ENCODE measurements at regions not wholly inside any gene's neighbourhood (a gene's known extent, or its start where the extent isn't known, plus 50 kb on each side); places are given as distances from the start of the nearest gene placed in this dataset.

DNA sequence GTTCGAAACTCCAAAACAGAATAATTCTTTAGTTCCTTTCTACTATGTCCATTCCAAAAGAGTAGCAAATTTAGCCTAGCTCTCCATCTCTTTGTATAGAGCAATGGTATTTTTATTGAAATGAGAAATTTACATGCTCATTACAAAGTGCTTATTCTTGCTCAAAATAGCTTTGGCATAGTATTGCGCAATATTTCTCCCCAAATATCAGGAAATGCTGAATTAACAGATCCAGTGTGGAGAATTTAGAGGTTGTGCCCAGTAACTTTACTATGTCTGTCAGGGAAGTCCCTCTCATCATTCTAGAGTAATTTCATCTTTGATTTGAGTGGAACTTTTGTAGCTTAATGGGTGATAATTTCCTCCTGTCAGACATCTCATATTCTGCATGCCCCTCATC lies 425.9 kb upstream of the PIK3C3 start:
- no CpG with 5 or more reads among the region's 2 CpGs for WGBS (ENCODE audit: insufficient coverage, insufficient read length)

DNA sequence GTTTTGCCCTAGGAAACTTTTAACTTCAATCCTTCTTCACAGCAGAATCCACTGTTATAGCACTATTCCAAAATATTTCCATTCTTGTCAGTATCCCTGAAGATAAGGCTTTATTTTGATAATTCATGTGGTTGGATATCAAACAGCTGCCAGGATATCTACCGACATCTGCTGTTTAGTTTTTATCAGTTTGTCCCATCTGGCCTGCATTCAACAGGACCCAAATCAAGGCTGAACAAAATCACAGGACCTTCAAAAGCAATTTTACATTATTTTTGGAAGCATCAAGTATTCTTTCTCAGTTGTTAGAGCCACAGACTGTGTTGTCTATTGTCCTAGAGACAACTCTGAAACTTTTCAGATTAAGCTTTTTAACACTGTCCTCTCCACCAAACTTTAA lies 429.0 kb upstream of the PIK3C3 start:
- no peak overlapping the region for H3K27ac ChIP-seq (ENCODE audit: low read length)
- no CpG with 5 or more reads among the region's 1 CpG for WGBS (ENCODE audit: insufficient coverage, insufficient read length)
- no peaks in the 10 kb centered on the region for H3K27me3 ChIP-seq (ENCODE audit: control insufficient read depth, insufficient read depth, low read length)

More for the DNA sequence above, 425.9 kb upstream of the PIK3C3 start:
- Histone ChIP-seq H3K27ac (ENCODE audit: low read length) (no peak overlapping the region), H3K27me3 (ENCODE audit: control insufficient read depth, insufficient read depth, low read length) (no peaks in the 10 kb centered on the region), H3K4me1 (ENCODE audit: control insufficient read depth, insufficient read depth, low read length) (no peaks in the 10 kb centered on the region; the same call in 1 of the 2 replicates), H3K4me3 (ENCODE audit: low read length) (no peak overlapping the region), H3K36me3 (ENCODE audit: control insufficient read depth, insufficient read depth, low read length) (no peaks in the 10 kb centered on the region; the same call in 1 of the 2 replicates), H3K9me3 (ENCODE audit: control insufficient read depth, insufficient read depth, low read length) (no peaks in the 10 kb centered on the region)
- no peak for DNase-seq (ENCODE audit: low read depth, low spot score)

DNA sequence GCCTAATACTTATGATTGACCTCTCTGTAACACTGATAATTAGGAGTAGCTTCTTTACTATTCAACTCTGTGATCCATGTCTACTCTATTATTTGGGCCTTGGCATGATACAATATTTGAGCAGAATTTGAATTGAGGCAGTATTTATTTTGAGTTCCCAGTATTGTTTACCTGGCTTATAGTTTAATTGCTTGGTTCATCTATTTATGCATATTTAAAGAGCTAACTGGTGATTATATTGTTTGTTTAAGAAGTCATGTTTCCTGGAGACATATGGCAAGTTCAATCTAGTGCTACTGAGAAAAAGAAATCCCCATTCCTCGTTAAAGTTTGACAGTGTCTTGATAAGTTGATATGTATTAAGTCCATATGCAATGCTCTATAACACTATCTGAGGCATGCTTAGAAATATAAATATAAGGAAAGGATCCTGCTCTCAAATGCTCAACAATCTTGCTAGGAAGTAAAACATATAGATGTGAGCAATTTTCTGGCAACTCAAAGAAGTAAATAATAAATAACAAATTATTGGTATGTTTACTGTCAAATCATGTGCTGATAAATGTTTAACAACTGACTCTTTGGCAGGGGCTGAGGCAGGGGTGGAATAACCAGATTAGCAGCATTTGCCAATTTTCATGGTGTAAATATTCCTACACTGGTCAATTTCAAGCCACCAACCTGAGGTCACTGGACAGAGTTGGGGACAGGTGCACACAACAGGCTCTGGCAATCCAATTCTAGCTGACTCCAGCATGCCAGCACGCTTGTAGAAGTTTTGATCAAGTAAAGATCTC lies 430.2 kb upstream of the PIK3C3 start:
- no peak for DNase-seq (ENCODE audit: low read depth, low spot score)
- no CpG with 5 or more reads among the region's 2 CpGs for WGBS (ENCODE audit: insufficient coverage, insufficient read length)
- Histone ChIP-seq H3K4me3 (ENCODE audit: low read length) (no peak overlapping the region), H3K9me3 (ENCODE audit: control insufficient read depth, insufficient read depth, low read length) (no peaks in the 10 kb centered on the region), H3K36me3 (ENCODE audit: control insufficient read depth, insufficient read depth, low read length) (no peaks in the 10 kb centered on the region), H3K4me1 (ENCODE audit: control insufficient read depth, insufficient read depth, low read length) (no peaks in the 10 kb centered on the region), H3K27ac (ENCODE audit: low read length) (no peak overlapping the region), H3K27me3 (ENCODE audit: control insufficient read depth, insufficient read depth, low read length) (no peaks in the 10 kb centered on the region)

More for the DNA sequence above, 429.0 kb upstream of the PIK3C3 start:
- Histone ChIP-seq H3K36me3 (ENCODE audit: control insufficient read depth, insufficient read depth, low read length) (no peaks in the 10 kb centered on the region), H3K4me1 (ENCODE audit: control insufficient read depth, insufficient read depth, low read length) (no peaks in the 10 kb centered on the region), H3K4me3 (ENCODE audit: low read length) (no peak overlapping the region), H3K9me3 (ENCODE audit: control insufficient read depth, insufficient read depth, low read length) (no peaks in the 10 kb centered on the region)
- no peak for DNase-seq (ENCODE audit: low read depth, low spot score)

- H3K4me3 ChIP-seq (ENCODE audit: low read length): no peak overlapping the region
Measured at GRCh38 chr18:41517142-41517541, 437.9 kb upstream of the PIK3C3 start.

GRCh38 chr18:41513438-41513837 lies 441.6 kb upstream of the PIK3C3 start:
- no CpG with 5 or more reads among the region's 3 CpGs for WGBS (ENCODE audit: insufficient coverage, insufficient read length)

More at GRCh38 chr18:41517142-41517541, 437.9 kb upstream of the PIK3C3 start:
- H3K36me3 ChIP-seq (ENCODE audit: control insufficient read depth, insufficient read depth, low read length): no peaks in the 10 kb centered on the region
- DNase-seq (ENCODE audit: low read depth, low spot score): no peak
- H3K9me3 ChIP-seq (ENCODE audit: control insufficient read depth, insufficient read depth, low read length): no peaks in the 10 kb centered on the region
- no peaks in the 10 kb centered on the region for H3K4me1 ChIP-seq (ENCODE audit: control insufficient read depth, insufficient read depth, low read length)
- H3K27ac ChIP-seq (ENCODE audit: low read length): no peak overlapping the region
- no peaks in the 10 kb centered on the region for H3K27me3 ChIP-seq (ENCODE audit: control insufficient read depth, insufficient read depth, low read length)

DNA sequence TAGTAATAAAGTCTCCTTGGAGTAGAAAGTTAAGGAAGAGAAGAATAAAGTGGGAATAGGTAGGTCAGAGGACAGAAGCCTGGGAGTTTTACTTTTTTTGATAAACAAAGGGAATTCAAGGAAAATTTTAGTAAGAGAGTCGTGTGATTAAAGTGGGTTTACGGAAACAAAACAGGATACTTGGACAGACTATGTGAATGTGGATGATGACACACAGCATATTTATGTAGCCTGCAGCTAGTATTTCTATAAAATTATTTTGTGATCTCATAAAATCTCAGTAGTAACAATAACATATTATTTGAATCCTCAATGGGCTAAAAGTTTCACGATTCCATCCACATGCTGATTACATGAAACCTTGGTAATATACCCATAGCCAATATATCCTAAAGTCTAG lies 450.7 kb upstream of the PIK3C3 start:
- no peaks in the 10 kb centered on the region for H3K36me3 ChIP-seq (ENCODE audit: control insufficient read depth, insufficient read depth, low read length)
- H3K4me1 ChIP-seq (ENCODE audit: control insufficient read depth, insufficient read depth, low read length): no peaks in the 10 kb centered on the region
- no peak overlapping the region for H3K27ac ChIP-seq (ENCODE audit: low read length)
- no peak overlapping the region for H3K4me3 ChIP-seq (ENCODE audit: low read length)
- H3K27me3 ChIP-seq (ENCODE audit: control insufficient read depth, insufficient read depth, low read length): no peaks in the 10 kb centered on the region
- DNase-seq (ENCODE audit: low read depth, low spot score): no peak
- no peaks in the 10 kb centered on the region for H3K9me3 ChIP-seq (ENCODE audit: control insufficient read depth, insufficient read depth, low read length)
- WGBS (ENCODE audit: insufficient coverage, insufficient read length): 100% methylated on average over 2 of the region's 3 CpGs

More at GRCh38 chr18:41513438-41513837, 441.6 kb upstream of the PIK3C3 start:
- H3K4me3 ChIP-seq (ENCODE audit: low read length): no peak overlapping the region
- no peak overlapping the region for H3K27ac ChIP-seq (ENCODE audit: low read length)
- no peaks in the 10 kb centered on the region for H3K36me3 ChIP-seq (ENCODE audit: control insufficient read depth, insufficient read depth, low read length)
- H3K9me3 ChIP-seq (ENCODE audit: control insufficient read depth, insufficient read depth, low read length): no peaks in the 10 kb centered on the region
- no peaks in the 10 kb centered on the region for H3K27me3 ChIP-seq (ENCODE audit: control insufficient read depth, insufficient read depth, low read length)
- no peak for DNase-seq (ENCODE audit: low read depth, low spot score)
- H3K4me1 ChIP-seq (ENCODE audit: control insufficient read depth, insufficient read depth, low read length): no peaks in the 10 kb centered on the region

DNA sequence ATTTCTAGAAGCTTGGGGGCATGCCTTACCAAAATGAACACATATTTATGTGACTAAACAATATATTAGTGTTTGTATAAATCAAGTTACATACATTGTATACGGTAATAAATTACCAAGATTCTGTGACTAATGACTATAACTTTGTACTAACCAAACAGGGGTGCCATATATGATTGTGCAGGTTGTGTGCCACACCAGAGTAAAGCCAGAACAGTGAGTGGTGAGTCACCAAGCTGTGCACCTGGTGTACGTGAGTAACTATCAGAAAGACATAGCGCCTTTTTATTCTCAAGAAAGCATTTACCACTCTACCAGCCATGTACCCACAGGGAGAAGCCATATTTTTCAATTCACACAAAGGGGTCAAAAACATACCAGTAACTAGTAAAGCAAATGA lies 453.2 kb upstream of the PIK3C3 start:
- WGBS (ENCODE audit: insufficient coverage, insufficient read length): no CpG with 5 or more reads among the region's 3 CpGs
- no peak overlapping the region for H3K27ac ChIP-seq (ENCODE audit: low read length)

GRCh38 chr18:41499345-41499744 lies 455.7 kb upstream of the PIK3C3 start:
- no peaks in the 10 kb centered on the region for H3K9me3 ChIP-seq (ENCODE audit: control insufficient read depth, insufficient read depth, low read length)
- H3K27ac ChIP-seq (ENCODE audit: low read length): no peak overlapping the region
- no peaks in the 10 kb centered on the region for H3K27me3 ChIP-seq (ENCODE audit: control insufficient read depth, insufficient read depth, low read length)
- no peaks in the 10 kb centered on the region for H3K4me1 ChIP-seq (ENCODE audit: control insufficient read depth, insufficient read depth, low read length)
- H3K36me3 ChIP-seq (ENCODE audit: control insufficient read depth, insufficient read depth, low read length): no peaks in the 10 kb centered on the region
- DNase-seq (ENCODE audit: low read depth, low spot score): no peak
- H3K4me3 ChIP-seq (ENCODE audit: low read length): no peak overlapping the region
- no CpG with 5 or more reads among the region's 1 CpG for WGBS (ENCODE audit: insufficient coverage, insufficient read length)

More for the DNA sequence above, 453.2 kb upstream of the PIK3C3 start:
- Histone ChIP-seq H3K4me1 (ENCODE audit: control insufficient read depth, insufficient read depth, low read length) (no peaks in the 10 kb centered on the region), H3K27me3 (ENCODE audit: control insufficient read depth, insufficient read depth, low read length) (no peaks in the 10 kb centered on the region), H3K4me3 (ENCODE audit: low read length) (no peak overlapping the region), H3K36me3 (ENCODE audit: control insufficient read depth, insufficient read depth, low read length) (no peaks in the 10 kb centered on the region), H3K9me3 (ENCODE audit: control insufficient read depth, insufficient read depth, low read length) (no peaks in the 10 kb centered on the region)
- DNase-seq (ENCODE audit: low read depth, low spot score): no peak

- no CpG with 5 or more reads among the region's 1 CpG for WGBS (ENCODE audit: insufficient coverage, insufficient read length)
- H3K9me3 ChIP-seq (ENCODE audit: control insufficient read depth, insufficient read depth, low read length): no peaks in the 10 kb centered on the region
- no peak overlapping the region for H3K4me3 ChIP-seq (ENCODE audit: low read length)
- H3K36me3 ChIP-seq (ENCODE audit: control insufficient read depth, insufficient read depth, low read length): no peaks in the 10 kb centered on the region
- H3K4me1 ChIP-seq (ENCODE audit: control insufficient read depth, insufficient read depth, low read length): no peaks in the 10 kb centered on the region
- DNase-seq (ENCODE audit: low read depth, low spot score): no peak
- no peak overlapping the region for H3K27ac ChIP-seq (ENCODE audit: low read length)
- H3K27me3 ChIP-seq (ENCODE audit: control insufficient read depth, insufficient read depth, low read length): no peaks in the 10 kb centered on the region
Measured at GRCh38 chr18:41490861-41491260, 464.2 kb upstream of the PIK3C3 start.

GRCh38 chr18:41486575-41486974 lies 468.5 kb upstream of the PIK3C3 start:
- no peaks in the 10 kb centered on the region for H3K36me3 ChIP-seq (ENCODE audit: control insufficient read depth, insufficient read depth, low read length)
- H3K27ac ChIP-seq (ENCODE audit: low read length): no peak overlapping the region
- no peak for DNase-seq (ENCODE audit: low read depth, low spot score)
- H3K9me3 ChIP-seq (ENCODE audit: control insufficient read depth, insufficient read depth, low read length): no peaks in the 10 kb centered on the region
- H3K27me3 ChIP-seq (ENCODE audit: control insufficient read depth, insufficient read depth, low read length): no peaks in the 10 kb centered on the region
- WGBS (ENCODE audit: insufficient coverage, insufficient read length): no CpG with 5 or more reads among the region's 1 CpG
- H3K4me1 ChIP-seq (ENCODE audit: control insufficient read depth, insufficient read depth, low read length): no peaks in the 10 kb centered on the region; the same call in 1 of the 2 replicates
- H3K4me3 ChIP-seq (ENCODE audit: low read length): no peak overlapping the region

DNA sequence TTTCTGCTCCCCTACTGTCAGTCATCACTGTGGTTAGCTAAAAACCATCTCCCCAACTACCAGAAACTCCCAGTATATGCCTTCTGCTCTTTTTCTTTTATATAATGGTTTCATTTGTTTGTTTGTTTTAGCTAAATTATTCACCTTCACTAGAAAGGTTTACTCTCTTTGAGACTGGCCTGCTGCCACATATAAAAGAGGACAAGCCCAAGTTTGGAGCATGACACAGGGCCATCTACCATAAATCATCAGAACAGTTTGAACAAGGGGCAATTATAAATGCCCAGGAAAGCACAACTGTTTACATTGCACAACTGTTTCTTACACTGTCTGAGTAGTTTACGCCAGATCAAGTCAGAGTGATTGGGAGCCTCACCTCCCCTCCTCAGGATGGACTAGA lies 471.0 kb upstream of the PIK3C3 start:
- no CpG with 5 or more reads among the region's 1 CpG for WGBS (ENCODE audit: insufficient coverage, insufficient read length)
- H3K4me1 ChIP-seq (ENCODE audit: control insufficient read depth, insufficient read depth, low read length): no peaks in the 10 kb centered on the region; the same call in 1 of the 2 replicates
- no peaks in the 10 kb centered on the region for H3K27me3 ChIP-seq (ENCODE audit: control insufficient read depth, insufficient read depth, low read length)
- H3K36me3 ChIP-seq (ENCODE audit: control insufficient read depth, insufficient read depth, low read length): no peaks in the 10 kb centered on the region
- no peaks in the 10 kb centered on the region for H3K9me3 ChIP-seq (ENCODE audit: control insufficient read depth, insufficient read depth, low read length)
- H3K4me3 ChIP-seq (ENCODE audit: low read length): no peak overlapping the region
- H3K27ac ChIP-seq (ENCODE audit: low read length): no peak overlapping the region
- no peak for DNase-seq (ENCODE audit: low read depth, low spot score)
